GM19395 (cell line): ENCODE measurements at regions not wholly inside any gene's neighbourhood (a gene's known extent, or its start where the extent isn't known, plus 50 kb on each side); places are given as distances from the start of the nearest gene placed in this dataset.
"Not testable (repeated sequence)": the region's sequence is repeated elsewhere in the genome, so short reads cannot be mapped to it uniquely, and the experiment has no call there.

Source experiments
- ATAC-seq: cut with Tn5 transposase; IDR thresholded peaks from one replicate; pipeline ENCODE4 v1.9.1; 2021; ENCODE audit warnings: mild to moderate bottlenecking, moderate library complexity; ENCODE audit not compliant: unreplicated experiment

DNA sequence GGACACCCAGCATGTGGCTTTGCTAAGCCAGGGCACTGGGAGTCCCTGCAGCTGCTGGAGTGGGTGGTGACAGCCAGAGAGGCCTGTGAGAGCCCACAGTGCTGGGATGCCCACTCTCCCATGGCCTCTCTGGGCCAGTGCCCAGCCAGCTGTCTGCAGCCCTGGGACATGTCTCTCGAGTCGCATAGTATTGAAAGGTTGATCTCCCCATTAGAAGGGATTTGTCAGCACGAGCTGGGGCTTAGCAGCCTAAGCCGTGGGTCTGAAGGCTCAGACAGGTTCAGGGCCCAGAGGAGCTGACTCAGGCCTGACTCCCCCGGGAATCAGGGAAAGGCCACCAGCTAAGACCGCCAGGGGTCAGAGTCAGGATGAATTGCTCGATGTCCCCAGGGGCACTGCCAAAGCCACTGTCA is 53.5 kb downstream of the FOXD2 start:
- ATAC-seq, result no peak

GRCh38 chr1:47495176-47495713 is 57.4 kb downstream of the FOXD2 start:
- no peak for ATAC-seq

DNA sequence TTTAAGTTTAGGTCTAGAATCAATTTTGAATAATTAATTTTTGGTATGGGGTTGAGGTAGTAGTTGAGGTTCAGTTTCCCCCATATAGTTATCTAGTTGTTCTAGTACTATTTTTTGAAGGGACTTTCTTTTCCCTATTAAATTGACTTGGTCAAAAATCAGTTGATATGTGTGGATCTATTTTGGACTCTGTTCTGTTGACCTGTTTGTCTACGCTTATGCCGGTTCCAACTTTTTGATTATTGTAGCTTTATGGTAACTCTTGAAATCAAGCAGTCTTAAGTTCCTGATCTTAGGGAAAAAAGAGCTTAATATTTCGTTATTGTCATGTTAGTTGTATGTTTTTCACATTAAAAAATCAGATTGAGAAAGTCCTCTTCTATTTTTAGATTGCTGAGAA is 60.7 kb downstream of the FOXD2 start:
- no peak for ATAC-seq

GRCh38 chr1:47501069-47501468 is 63.2 kb downstream of the FOXD2 start:
- no peak for ATAC-seq

DNA sequence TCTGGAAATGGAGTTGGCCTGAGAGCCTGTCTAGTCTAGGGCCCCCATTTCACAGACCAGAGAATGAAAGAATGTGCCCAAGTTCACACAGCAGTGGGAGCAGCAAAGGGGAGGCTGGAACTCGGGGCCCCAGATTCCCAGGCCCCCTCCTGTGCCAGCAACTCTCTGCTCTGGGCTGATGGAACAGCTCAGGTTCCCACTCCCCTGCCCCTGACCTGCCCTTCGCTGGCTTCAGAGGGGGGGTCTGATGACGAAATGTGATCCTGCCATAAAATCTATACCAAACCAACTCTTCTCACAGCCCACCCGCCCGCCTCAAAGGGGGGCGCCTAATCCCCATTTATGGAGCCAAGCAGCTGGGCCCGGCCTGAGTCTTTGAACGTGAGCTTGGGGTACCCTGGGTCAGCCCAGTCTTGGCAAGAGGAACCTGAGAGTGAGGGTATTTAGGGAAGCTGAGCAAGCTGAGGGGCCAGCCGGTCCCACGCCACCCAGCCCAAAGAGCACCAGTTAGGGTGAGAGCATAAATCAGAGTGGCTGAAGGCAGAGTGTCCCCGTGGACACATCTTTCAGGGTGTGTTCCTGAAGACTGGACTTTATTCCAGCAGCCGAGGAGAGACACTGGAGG is 65.0 kb downstream of the FOXD2 start:
- ATAC-seq, result no peak

GRCh38 chr1:47504840-47505239 is 67.0 kb downstream of the FOXD2 start:
- not testable (repeated sequence) for ATAC-seq

- no peak for ATAC-seq
Observed at GRCh38 chr1:47505267-47505666, 67.4 kb downstream of the FOXD2 start.

DNA sequence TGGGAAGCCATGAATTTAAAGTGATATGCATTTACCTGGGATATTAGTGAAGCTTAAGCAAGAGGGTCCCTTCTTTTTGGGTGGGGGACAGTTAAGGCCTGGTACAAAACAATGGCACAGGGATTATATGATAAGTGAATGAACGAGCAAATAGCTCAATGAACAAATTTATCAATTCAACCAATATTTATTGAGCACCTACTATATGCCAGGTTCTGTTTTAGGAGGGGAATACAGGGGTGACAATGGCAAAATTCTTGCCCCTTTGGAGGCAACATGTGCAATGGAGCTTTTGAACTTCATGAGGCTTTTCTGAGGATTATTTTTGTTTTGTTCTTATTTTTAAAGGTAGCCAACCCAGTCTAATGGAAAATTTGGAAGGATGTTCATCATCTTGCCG is 68.2 kb downstream of the FOXD2 start:
- no peak for ATAC-seq

DNA sequence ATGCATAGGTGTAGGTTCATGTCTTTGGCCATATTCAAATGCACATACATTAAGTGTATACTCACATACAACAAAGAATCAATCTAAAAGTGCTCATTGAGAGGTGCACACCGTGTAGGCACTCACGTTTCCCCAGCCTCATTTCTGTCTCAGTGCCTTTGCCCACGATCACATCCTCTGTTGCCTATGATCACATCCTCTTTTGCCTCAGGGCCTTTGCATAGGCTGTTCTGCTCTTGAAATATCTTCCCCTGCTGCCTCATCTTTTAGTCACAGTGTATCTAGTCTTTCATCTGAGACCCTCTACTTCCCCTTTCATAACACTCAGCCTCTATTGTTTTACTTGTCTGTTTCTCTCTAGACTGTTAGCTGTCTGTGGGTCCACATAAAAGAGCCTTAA is 69.3 kb downstream of the FOXD2 start:
- no peak for ATAC-seq

DNA sequence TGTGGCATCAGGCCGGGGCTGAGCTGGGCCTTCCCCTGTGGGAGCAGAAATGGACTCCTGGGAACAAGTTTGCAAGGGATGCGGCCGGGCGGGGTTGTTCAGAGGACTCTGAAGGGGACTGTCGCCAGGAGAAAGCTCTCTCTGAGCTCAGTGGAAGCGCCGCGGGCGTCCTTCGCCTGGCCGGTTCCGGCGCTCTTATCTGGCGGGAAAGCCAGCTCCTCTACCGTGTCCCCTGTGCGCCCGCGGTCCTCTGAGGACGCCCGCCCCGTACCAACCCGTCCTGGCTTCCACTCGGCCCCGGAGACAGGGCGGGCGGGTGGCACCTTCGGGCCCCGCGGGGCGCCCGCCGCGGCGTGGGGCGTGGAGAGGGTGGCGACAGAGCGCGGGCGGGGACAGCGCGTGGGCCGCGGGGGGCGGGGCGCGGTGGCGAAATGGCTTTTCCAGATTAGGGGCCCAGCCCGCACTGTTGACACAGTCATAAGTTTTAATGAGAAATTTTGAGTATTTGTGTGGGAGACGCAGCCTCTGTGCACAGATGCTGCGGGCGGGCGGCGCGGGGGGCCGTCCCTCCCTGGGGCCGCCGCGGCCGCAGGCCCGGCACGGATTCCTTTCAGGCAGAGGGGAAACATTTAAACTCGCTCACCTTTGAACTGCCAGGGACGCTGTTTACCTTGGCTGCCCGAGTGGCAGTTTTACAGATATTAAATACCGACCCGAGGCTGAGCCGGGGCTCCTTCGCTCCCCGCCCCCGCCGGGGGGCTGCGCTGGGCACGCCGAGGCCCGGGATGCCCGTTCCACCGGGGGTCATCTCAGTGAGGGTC is 70.2 kb downstream of the FOXD2 start:
- peak; percentile 52 for ATAC-seq

GRCh38 chr1:47508702-47509431 is 71.0 kb downstream of the FOXD2 start:
- peak; percentile 17 for ATAC-seq

- ATAC-seq, result no peak
Observed at GRCh38 chr1:47510282-47510811, 72.5 kb downstream of the FOXD2 start.

GRCh38 chr1:47511825-47512224 is 74.0 kb downstream of the FOXD2 start:
- ATAC-seq, result no peak

DNA sequence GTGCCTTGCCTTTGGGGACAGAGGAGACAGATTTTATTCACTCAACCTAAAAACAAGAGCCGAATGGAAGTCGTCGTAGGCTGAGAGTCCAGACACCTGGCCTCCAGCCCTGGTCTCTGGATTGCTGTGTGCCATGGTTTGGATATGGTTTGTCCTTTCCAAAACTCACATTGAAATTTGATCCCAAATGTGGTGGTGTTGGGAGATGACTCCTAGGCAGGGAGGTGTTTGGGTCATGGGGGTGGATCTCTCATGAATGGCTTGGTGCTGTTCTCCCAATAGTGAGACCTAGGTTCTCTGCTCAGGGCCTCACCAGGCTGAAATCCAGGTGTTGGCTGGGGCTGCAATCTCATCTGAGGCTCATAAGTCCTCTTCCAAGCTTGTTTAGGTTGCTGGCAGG is 75.5 kb downstream of the FOXD2 start:
- no peak for ATAC-seq

DNA sequence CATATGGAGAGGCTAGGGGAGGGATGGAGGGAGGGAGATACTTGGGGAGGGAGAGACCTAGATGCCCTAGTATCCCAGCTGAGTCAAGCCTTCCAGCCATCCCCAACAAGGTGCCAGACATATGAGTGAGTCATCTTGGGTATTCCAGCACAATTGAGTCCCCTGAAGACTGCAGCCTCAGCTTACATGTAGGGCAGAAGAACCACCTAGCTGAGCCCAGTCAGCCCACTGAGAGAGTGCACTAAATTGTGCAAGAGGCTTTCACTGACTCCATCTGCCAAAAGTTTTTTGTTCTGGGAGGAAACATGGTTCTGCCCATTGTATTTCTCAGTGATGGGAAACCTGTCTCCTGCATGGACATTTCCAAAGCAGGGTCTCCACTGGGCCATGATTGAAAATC is 76.4 kb downstream of the FOXD2 start:
- no peak for ATAC-seq

DNA sequence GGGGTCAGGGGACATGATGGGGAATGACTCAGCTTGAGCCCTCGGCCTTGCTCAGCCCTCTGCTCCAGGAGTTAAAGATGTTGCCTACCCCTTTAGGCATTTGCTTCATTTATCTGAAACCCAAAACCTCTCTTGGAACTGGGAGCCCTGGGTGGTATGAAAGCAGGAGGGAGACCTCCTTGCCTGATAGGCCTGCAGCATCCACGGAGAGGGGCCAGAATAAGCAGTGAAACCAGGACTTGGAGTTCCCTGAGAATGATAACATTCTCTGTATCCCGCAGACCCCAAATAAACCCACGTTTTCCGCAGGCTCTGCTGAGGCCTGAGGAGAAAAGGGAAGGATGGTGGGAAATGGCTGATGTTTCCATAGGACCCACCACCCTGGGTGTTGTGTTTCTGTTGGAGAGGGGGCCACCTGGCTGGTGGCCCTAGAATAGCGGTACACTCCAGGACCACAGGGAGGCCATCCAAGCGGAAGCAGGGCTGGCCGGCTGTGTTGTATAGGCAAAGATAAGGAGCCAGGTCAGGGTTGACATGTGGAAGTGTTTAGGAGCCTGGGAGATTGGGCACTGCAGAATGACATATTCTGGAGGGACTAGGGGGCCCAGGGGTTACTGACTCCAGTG is 77.4 kb downstream of the FOXD2 start:
- ATAC-seq, result no peak

DNA sequence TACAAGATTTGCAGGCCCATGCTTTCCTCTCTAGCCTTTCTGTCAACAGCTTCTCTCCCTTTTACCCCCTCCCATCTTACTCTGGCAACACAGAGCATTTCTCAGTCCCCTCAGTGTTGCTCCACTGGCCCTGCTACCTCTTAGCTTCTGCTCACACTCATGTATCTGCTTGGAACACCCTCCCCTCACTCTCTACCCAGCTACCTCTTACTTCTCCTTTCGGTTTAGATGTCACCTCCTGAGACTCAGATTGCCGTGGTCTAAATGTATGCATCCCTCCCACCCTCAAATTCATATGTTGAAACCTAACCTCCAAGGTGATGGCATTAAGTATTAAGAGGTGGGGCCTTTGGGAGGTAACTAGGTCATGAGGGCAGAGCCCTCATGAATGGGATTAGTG is 80.1 kb downstream of the FOXD2 start:
- ATAC-seq, result no peak

DNA sequence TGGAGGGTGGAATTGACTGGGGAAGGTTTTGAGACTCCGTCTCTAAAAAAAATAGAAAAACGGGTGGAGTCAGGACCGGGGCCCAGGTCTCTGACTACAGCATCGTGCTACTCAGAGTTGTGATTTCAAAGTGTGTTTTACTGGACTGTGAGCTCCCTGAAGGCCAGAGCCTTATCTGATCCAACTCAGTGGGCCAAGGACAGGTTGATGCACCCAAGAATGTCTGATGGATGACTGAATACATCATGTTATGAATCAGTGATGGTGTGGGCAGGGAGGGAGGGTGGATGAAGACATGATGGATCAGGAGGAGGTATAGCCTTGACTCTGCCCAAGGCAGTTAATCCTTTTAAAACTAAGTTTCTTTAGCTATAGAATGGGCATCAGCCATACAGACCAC is 81.6 kb downstream of the FOXD2 start:
- no peak for ATAC-seq

GRCh38 chr1:47519971-47520370 is 82.1 kb downstream of the FOXD2 start:
- ATAC-seq, result no peak

- ATAC-seq, result no peak
Observed at GRCh38 chr1:47521034-47521881, 83.4 kb downstream of the FOXD2 start.
